B cell (primary cell): ENCODE measurements at regions not wholly inside any gene's neighbourhood (a gene's known extent, or its start where the extent isn't known, plus 50 kb on each side); places are given as distances from the start of the nearest gene placed in this dataset.
"Not testable (repeated sequence)": the region's sequence is repeated elsewhere in the genome, so short reads cannot be mapped to it uniquely, and the experiment has no call there.

ENCODE experiments used
- ATAC-seq: fragments of 200-7000 bp; cut with Tn5 transposase; one replicate; pipeline ENCODE4 v1.10.0; 2021; ENCODE audit warnings: low read depth, mild to moderate bottlenecking, moderate number of reproducible peaks, moderate library complexity
- CTCF ChIA-PET: fragments of 350-600 bp; sonication (Branson Sonifier 250); formaldehyde crosslinking; loops from one replicate; lab custom pipeline; 2021; ENCODE audit warnings: antibody characterized with exemption, inconsistent platforms; lab: Charles Lee
- POLR2A ChIA-PET: fragments of 350-600 bp; sonication (Branson Sonifier 250); formaldehyde crosslinking; loops from one replicate; lab custom pipeline; 2021; ENCODE audit warnings: antibody characterized with exemption; lab: Charles Lee
- DNase-seq: peaks from one replicate; pipeline ENCODE4 v3.0.0; 2013
- H2AFZ ChIP-seq: 2 replicates; pipeline ENCODE4 v1.6.1; 2012; ENCODE audit warnings: mild to moderate bottlenecking, low read depth, low read length; ENCODE audit not compliant: insufficient read depth, poor library complexity, severe bottlenecking
- H3K27ac ChIP-seq, 2 donors: 1 replicate in 1 of 2; 2 replicates in 1 of 2; pipeline ENCODE4 v1.5.1; 2012 to 2013; ENCODE audit warnings: low read length in 2 of 2, mild to moderate bottlenecking in 2 of 2, moderate library complexity in 1 of 2
- H3K27me3 ChIP-seq, 4 experiments: fragments of 200-600 bp in 1 of 4; sonication (generic) in 1 of 4; replicated peaks in 1 of 4; 1 replicate in 2 of 4; 2 replicates in 2 of 4; pipeline versions ENCODE4 v1.6.1 to v1.7.0; 2013 to 2016; ENCODE audit warnings: low read length in 3 of 4, mild to moderate bottlenecking in 2 of 4, mixed read lengths in 1 of 4, moderate library complexity in 1 of 4; ENCODE audit not compliant: insufficient read depth in 4 of 4, control insufficient read depth in 3 of 4; ENCODE audit errors: control extremely low read depth in 1 of 4
- H3K36me3 ChIP-seq, 2 experiments: replicated peaks in 1 of 2; 1 replicate in 1 of 2; 2 replicates in 1 of 2; pipeline versions ENCODE4 v1.6.1 to v1.7.1; 2013; ENCODE audit warnings: low read length in 1 of 2; ENCODE audit not compliant: insufficient read depth in 2 of 2, control insufficient read depth in 1 of 2; ENCODE audit errors: control extremely low read depth in 1 of 2, extremely low read depth in 1 of 2
- H3K4me1 ChIP-seq, 2 donors: fragments of 200-600 bp in 1 of 2; sonication (generic) in 1 of 2; 1 replicate in 1 of 2; 2 replicates in 1 of 2; pipeline versions ENCODE4 v1.5.1 to v1.6.1; 2013 to 2017; ENCODE audit warnings: low read length in 2 of 2; ENCODE audit not compliant: control insufficient read depth in 2 of 2, insufficient read depth in 2 of 2
- H3K4me2 ChIP-seq: replicated peaks from 2 replicates; pipeline ENCODE3; 2012; ENCODE audit warnings: mild to moderate bottlenecking, low read depth, low read length; ENCODE audit not compliant: poor library complexity, severe bottlenecking
- H3K4me3 ChIP-seq, 5 experiments: fragments of 200-600 bp in 1 of 5; sonication (generic) in 1 of 5; 1 replicate in 3 of 5; 2 replicates in 2 of 5; pipeline versions ENCODE4 v1.5.1 to v1.7.0; 2011 to 2016; ENCODE audit warnings: low read length in 4 of 5, mild to moderate bottlenecking in 4 of 5, low read depth in 2 of 5, control low read depth in 1 of 5, moderate library complexity in 1 of 5; ENCODE audit not compliant: insufficient read depth in 1 of 5; ENCODE audit errors: control extremely low read depth in 1 of 5, extremely low read depth in 1 of 5
- H3K79me2 ChIP-seq: fragments of 200-600 bp; sonication (generic); one replicate; pipeline ENCODE4 v1.6.0; 2016; ENCODE audit warnings: low read length; ENCODE audit not compliant: control insufficient read depth, insufficient read depth
- H3K9ac ChIP-seq: fragments of 200-600 bp; sonication (generic); 2 replicates; pipeline ENCODE4 v1.6.1; 2017; ENCODE audit warnings: mild to moderate bottlenecking, low read length, moderate library complexity
- H3K9me3 ChIP-seq, 3 donors: one replicate each; pipeline versions ENCODE4 v1.6.1 to v1.7.1; 2013; ENCODE audit warnings: low read length in 2 of 3; ENCODE audit not compliant: control insufficient read depth in 2 of 3, insufficient read depth in 1 of 3; ENCODE audit errors: control extremely low read depth in 1 of 3
- H4K20me1 ChIP-seq: 2 replicates; pipeline ENCODE4 v1.6.0; 2012; ENCODE audit warnings: mild to moderate bottlenecking, low read length; ENCODE audit not compliant: insufficient read depth, control insufficient read depth, poor library complexity, severe bottlenecking
- H3K27ac Mint-ChIP-seq: one replicate; pipeline ENCODE4 v1.8.0; 2021; ENCODE audit warnings: mixed read lengths
- H3K27me3 Mint-ChIP-seq: one replicate; pipeline ENCODE4 v1.8.0; 2021; ENCODE audit warnings: mixed read lengths
- H3K4me1 Mint-ChIP-seq: one replicate; pipeline ENCODE4 v1.8.0; 2021; ENCODE audit warnings: mixed read lengths
- H3K4me3 Mint-ChIP-seq: one replicate; pipeline ENCODE4 v1.8.0; 2021; ENCODE audit warnings: mixed read lengths
- H3K9me3 Mint-ChIP-seq: one replicate; pipeline ENCODE4 v1.8.0; 2022; ENCODE audit warnings: mixed read lengths; ENCODE audit not compliant: insufficient read depth
- CTCF ChIP-seq: fragments of 200-600 bp; IDR thresholded peaks from one replicate; pipeline ENCODE4 v1.8.0; 2022; ENCODE audit warnings: antibody characterized with exemption, mild to moderate bottlenecking
- EZH2 ChIP-seq: IDR thresholded peaks from 2 replicates; pipeline ENCODE4 v1.6.1; 2012; ENCODE audit warnings: borderline replicate concordance, low read depth, mild to moderate bottlenecking, moderate library complexity, low read length; ENCODE audit not compliant: insufficient read depth, poor library complexity, severe bottlenecking
- WGBS: methylation state at CpG from one replicate; pipeline ENCODE4 v1.1.5; 2013; ENCODE audit warnings: missing lambda C conversion rate; ENCODE audit not compliant: insufficient coverage; 5-methylcytosine and 5-hydroxymethylcytosine counted together
- intact Hi-C: fragments of 100-400 bp; cut with micrococcal nuclease; formaldehyde crosslinking; loops from one replicate; pipeline ENCODE4 v1.10.0; 2022

- H3K27ac ChIP-seq, result no peak overlapping the region
- H3K9ac ChIP-seq, result no peak overlapping the region
- H3K4me3 ChIP-seq, result no peak overlapping the region
- Mint-ChIP-seq H3K4me1 (no peaks in the 10 kb centered on the region), H3K27me3 (no peaks in the 10 kb centered on the region), H3K4me3 (no peak overlapping the region), H3K9me3 (no peaks in the 10 kb centered on the region), H3K27ac (no peak overlapping the region)
- no peaks in the 10 kb centered on the region for H3K79me2 ChIP-seq
- POLR2A ChIA-PET, result no interaction called here
- DNase-seq, result no peak
- no peaks in the 10 kb centered on the region for H3K4me1 ChIP-seq
- H2AFZ ChIP-seq, result no peak overlapping the region
- no peaks in the 10 kb centered on the region for H3K27me3 ChIP-seq
- H3K4me2 ChIP-seq, result no peak overlapping the region
- no peaks in the 10 kb centered on the region for H4K20me1 ChIP-seq
- intact Hi-C loops, result no loop called here
- H3K36me3 ChIP-seq, result no peaks in the 10 kb centered on the region
- H3K9me3 ChIP-seq, result peaks cover 0 to 5% (median 0%) of the 10 kb centered on the region in 3 donors
- CTCF ChIA-PET, result interaction anchor here (1.3 kb wide), 1 partner anchor 401 kb away, joined by 3 read pairs; no protein-coding TSS in a partner anchor
- ATAC-seq, result no peak
- TF ChIP-seq CTCF, result no peak
- TF ChIP-seq EZH2, result no peak
Measured at GRCh38 chr12:47433876-47434275, 272.0 kb downstream of the RPAP3 start.

DNA sequence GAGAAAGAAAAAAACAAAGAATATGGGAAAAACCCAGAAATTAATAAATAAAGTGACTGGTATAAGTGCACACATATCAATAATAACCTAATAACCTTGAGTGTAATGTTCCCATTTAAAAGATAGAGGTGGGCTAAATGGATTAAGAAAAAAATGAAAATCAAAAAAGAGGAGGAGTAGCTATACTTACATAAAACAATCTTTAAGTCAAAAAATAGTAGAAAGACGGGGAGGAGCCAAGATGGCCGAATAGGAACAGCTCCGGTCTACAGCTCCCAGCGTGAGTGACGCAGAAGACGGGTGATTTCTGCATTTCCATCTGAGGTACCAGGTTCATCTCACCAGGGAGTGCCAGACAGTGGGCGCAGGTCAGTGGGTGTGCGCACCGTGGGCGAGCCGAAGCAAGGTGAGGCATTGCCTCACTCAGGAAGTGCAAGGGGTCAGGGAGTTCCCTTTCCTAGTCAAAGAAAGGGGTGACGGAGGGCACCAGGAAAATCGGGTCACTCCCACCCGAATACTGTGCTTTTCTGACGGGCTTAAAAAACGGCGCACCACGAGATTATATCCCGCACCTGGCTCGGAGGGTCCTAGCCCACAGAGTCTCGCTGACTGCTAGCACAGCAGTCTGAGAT is 279.0 kb downstream of the RPAP3 start:
- POLR2A ChIA-PET, H3K4me3 Mint-ChIP-seq, DNase-seq: not testable (repeated sequence)

More for the DNA sequence above, 279.0 kb downstream of the RPAP3 start:
- H3K27ac Mint-ChIP-seq, H3K4me1 ChIP-seq, H3K4me3 ChIP-seq, H3K36me3 ChIP-seq, H3K9ac ChIP-seq, H3K27me3 ChIP-seq, H3K9me3 Mint-ChIP-seq, H3K4me2 ChIP-seq, H3K79me2 ChIP-seq, ATAC-seq, H3K27ac ChIP-seq, H3K9me3 ChIP-seq, H4K20me1 ChIP-seq, intact Hi-C loops, H2AFZ ChIP-seq, CTCF ChIA-PET, H3K4me1 Mint-ChIP-seq: not testable (repeated sequence)
- peaks cover 19% of the 10 kb centered on the region for H3K27me3 Mint-ChIP-seq
- 95% methylated on average over 12 of the region's 21 CpGs for WGBS
